K562 (cell line): ENCODE measurements at regions not wholly inside any gene's neighbourhood (a gene's known extent, or its start where the extent isn't known, plus 50 kb on each side); places are given as distances from the start of the nearest gene placed in this dataset.
A peak's percentile ranks its signal among the peaks of the same experiment; 100 is the strongest.
"Not testable (repeated sequence)": the region's sequence is repeated elsewhere in the genome, so short reads cannot be mapped to it uniquely, and the experiment has no call there.

Experiments
- ATAC-seq: fragments of 200-7000 bp; cut with Tn5 transposase; 3 replicates; pipeline ENCODE4 v1.9.1; 2020; ENCODE audit warnings: moderate library complexity
- BruUV-seq: library from RNA; stranded (reverse); fragments of 400-500 nt; replicated peaks from 2 replicates; lab custom pipeline; 2021; lab: Mats Ljungman, UMichigan
- CTCF ChIA-PET: fragments of 300-600 bp; formaldehyde crosslinking; extraction: SDS; loops from one replicate; lab custom pipeline; 2021; ENCODE audit warnings: low intra/inter-chr PET ratio; lab: Yijun Ruan, JAX
- POLR2A ChIA-PET: fragments of 300-600, 350-650 bp; sonication (Branson Sonifier 250); formaldehyde crosslinking; extraction: SDS; loops from one replicate; lab custom pipeline; 2021; ENCODE audit warnings: antibody characterized with exemption, inconsistent platforms; lab: Yijun Ruan, JAX
- DNase-seq, 4 experiments: peaks; one replicate each; pipeline versions ENCODE4 v3.0.0 to v3.0.0-alpha.2; 2011 to 2018; ENCODE audit warnings: low spot score in 3 of 4, mixed read lengths in 3 of 4; ENCODE audit errors: extremely low read depth in 1 of 4
- FAIRE-seq: peaks from 2 replicates; lab custom pipeline; 2011; peaks lifted over from hg19 to GRCh38; lab: Jason Lieb, UNC
- H2AFZ ChIP-seq: 2 replicates; pipeline ENCODE4 v1.6.0; 2011; ENCODE audit warnings: low read depth, low read length, control low read depth, inconsistent platforms
- H3K27ac ChIP-seq: fragments of 200-600 bp; 3 replicates; pipeline ENCODE4 v1.8.0; 2011; ENCODE audit warnings: low read depth, mild to moderate bottlenecking, control low read depth, inconsistent platforms, low read length, moderate library complexity, mixed read lengths; ENCODE audit errors: extremely low read depth
- H3K27me3 ChIP-seq, 2 experiments: fragments of 300-600 bp in 1 of 2; 2 replicates in 1 of 2; 3 replicates in 1 of 2; pipeline versions ENCODE4 v1.6.0 to v1.8.0; 2011; ENCODE audit warnings: inconsistent platforms in 2 of 2, low read length in 2 of 2, mild to moderate bottlenecking in 1 of 2, mixed read lengths in 1 of 2, moderate library complexity in 1 of 2; ENCODE audit not compliant: control insufficient read depth in 2 of 2, insufficient read depth in 2 of 2
- H3K36me3 ChIP-seq: fragments of 300-600 bp; 3 replicates; pipeline ENCODE4 v1.8.0; 2011; ENCODE audit warnings: mild to moderate bottlenecking, low read length, inconsistent platforms; ENCODE audit not compliant: control insufficient read depth, insufficient read depth
- H3K4me1 ChIP-seq, 2 experiments: fragments of 200-600 bp in 1 of 2; replicated peaks in 1 of 2; 2 replicates in 1 of 2; 3 replicates in 1 of 2; pipeline versions ENCODE4 v1.5.1 to v1.8.0; 2011; ENCODE audit warnings: inconsistent platforms in 2 of 2, low read length in 2 of 2, mild to moderate bottlenecking in 1 of 2, mixed read lengths in 1 of 2, moderate library complexity in 1 of 2; ENCODE audit not compliant: control insufficient read depth in 2 of 2, insufficient read depth in 2 of 2
- H3K4me2 ChIP-seq: 2 replicates; pipeline ENCODE4 v1.6.1; 2011; ENCODE audit warnings: low read length, control low read depth, inconsistent platforms, mixed read lengths; ENCODE audit not compliant: insufficient read depth
- H3K4me3 ChIP-seq: fragments of 200-600 bp; sonication (generic), shearing (Covaris generic); 2 replicates; pipeline ENCODE4 v1.5.1; 2016; ENCODE audit warnings: control low read depth, inconsistent platforms
- H3K79me2 ChIP-seq: fragments of 200-600 bp; 3 replicates; pipeline ENCODE4 v1.8.0; 2011; ENCODE audit warnings: low read length, inconsistent platforms; ENCODE audit not compliant: control insufficient read depth, insufficient read depth
- H3K9ac ChIP-seq, 2 experiments: 2 replicates each; pipeline versions ENCODE4 v1.6.0 to v1.6.1; 2011; ENCODE audit warnings: low read depth in 2 of 2, low read length in 2 of 2, control low read depth in 1 of 2, inconsistent platforms in 1 of 2, mild to moderate bottlenecking in 1 of 2, mixed read lengths in 1 of 2; ENCODE audit not compliant: insufficient read depth in 1 of 2
- H3K9me1 ChIP-seq: one replicate; pipeline ENCODE4 v1.6.0; 2011; ENCODE audit warnings: inconsistent platforms, mild to moderate bottlenecking, low read length, moderate library complexity; ENCODE audit not compliant: control insufficient read depth, insufficient read depth
- H3K9me3 ChIP-seq: replicated peaks from 2 replicates; pipeline ENCODE4 v1.5.1; 2011; ENCODE audit warnings: low read depth, low read length, inconsistent platforms; ENCODE audit not compliant: control insufficient read depth, insufficient read depth
- H4K20me1 ChIP-seq: replicated peaks from 2 replicates; pipeline ENCODE4 v1.6.1; 2011; ENCODE audit warnings: low read length, inconsistent platforms, mixed read lengths; ENCODE audit not compliant: control insufficient read depth, insufficient read depth
- PKNOX1 ChIP-seq: fragments of 450-650 bp; IDR thresholded peaks from 2 replicates; pipeline ENCODE4 v1.6.1; 2016
- WGBS: fragments of 100-300 bp; shearing (Covaris generic); methylation state at CpG from one replicate; pipeline ENCODE4 v1.1.6; 2016; ENCODE audit warnings: low coverage, mixed read lengths; ENCODE audit not compliant: insufficient coverage; ENCODE audit errors: missing lambda C conversion rate; 5-methylcytosine and 5-hydroxymethylcytosine counted together
- in situ Hi-C: fragments of 300-500 bp; cut with MboI; formaldehyde crosslinking; loops from 4 replicates; pipeline ENCODE4 v1.15.0; 2018; ENCODE audit warnings: inconsistent platforms, mixed read lengths
- intact Hi-C: fragments of 100-400 bp; cut with micrococcal nuclease; formaldehyde crosslinking; loops from 2 replicates; pipeline ENCODE4 v1.14.2; 2022
- TF ChIP-seq, protein P1 (sequence below): fragments of 250-450 bp; sonication (Bioruptor Pico); IDR thresholded peaks from 2 replicates; pipeline ENCODE4 v1.9.0; 2021; ENCODE audit warnings: mild to moderate bottlenecking, inconsistent platforms

- DNase-seq, H3K9ac ChIP-seq, CTCF ChIA-PET, POLR2A ChIA-PET, H2AFZ ChIP-seq, H3K4me3 ChIP-seq, H3K4me1 ChIP-seq, H3K9me1 ChIP-seq, intact Hi-C loops, H3K27me3 ChIP-seq, H4K20me1 ChIP-seq, H3K4me2 ChIP-seq, H3K9me3 ChIP-seq, BruUV-seq, H3K79me2 ChIP-seq, ATAC-seq, H3K27ac ChIP-seq, FAIRE-seq, H3K36me3 ChIP-seq: not testable (repeated sequence)
- 3% methylated on average over 20 of the region's 24 CpGs for WGBS
- peak; percentile 58 for TF ChIP-seq PKNOX1
- TF ChIP-seq, protein P1, sequence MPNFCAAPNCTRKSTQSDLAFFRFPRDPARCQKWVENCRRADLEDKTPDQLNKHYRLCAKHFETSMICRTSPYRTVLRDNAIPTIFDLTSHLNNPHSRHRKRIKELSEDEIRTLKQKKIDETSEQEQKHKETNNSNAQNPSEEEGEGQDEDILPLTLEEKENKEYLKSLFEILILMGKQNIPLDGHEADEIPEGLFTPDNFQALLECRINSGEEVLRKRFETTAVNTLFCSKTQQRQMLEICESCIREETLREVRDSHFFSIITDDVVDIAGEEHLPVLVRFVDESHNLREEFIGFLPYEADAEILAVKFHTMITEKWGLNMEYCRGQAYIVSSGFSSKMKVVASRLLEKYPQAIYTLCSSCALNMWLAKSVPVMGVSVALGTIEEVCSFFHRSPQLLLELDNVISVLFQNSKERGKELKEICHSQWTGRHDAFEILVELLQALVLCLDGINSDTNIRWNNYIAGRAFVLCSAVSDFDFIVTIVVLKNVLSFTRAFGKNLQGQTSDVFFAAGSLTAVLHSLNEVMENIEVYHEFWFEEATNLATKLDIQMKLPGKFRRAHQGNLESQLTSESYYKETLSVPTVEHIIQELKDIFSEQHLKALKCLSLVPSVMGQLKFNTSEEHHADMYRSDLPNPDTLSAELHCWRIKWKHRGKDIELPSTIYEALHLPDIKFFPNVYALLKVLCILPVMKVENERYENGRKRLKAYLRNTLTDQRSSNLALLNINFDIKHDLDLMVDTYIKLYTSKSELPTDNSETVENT (CRISPR knock-in tag), result 0 out of 2 replicates have a peak, but pooled peaks have one; percentile 27
- in situ Hi-C loops, result loop anchor here (25.0 kb wide), 1 partner anchor 104 kb away; no protein-coding TSS in a partner anchor
These were observed 167.4 kb upstream of the RIMBP3B start for GRCh38 chr22:21215973-21216731.
